SIG-M5 treated with dmso at 0.1 percent for 504 hours (cell line): ENCODE measurements at regions not wholly inside any gene's neighbourhood (a gene's known extent, or its start where the extent isn't known, plus 50 kb on each side); places are given as distances from the start of the nearest gene placed in this dataset.
"Not testable (repeated sequence)": the region's sequence is repeated elsewhere in the genome, so short reads cannot be mapped to it uniquely, and the experiment has no call there.

Source experiments
- DNase-seq: peaks from one replicate; lab custom pipeline; 2025; ENCODE audit not compliant: unreplicated experiment; lab: John Stamatoyannopoulos, UW

GRCh38 chr4:181078196-181078595 lies 1165.0 kb upstream of the TENM3 start:
- DNase-seq: no peak

- no peak for DNase-seq
Measured at GRCh38 chr4:181083757-181084361, 1159.3 kb upstream of the TENM3 start.

- no peak for DNase-seq
Measured at GRCh38 chr4:181085557-181085956, 1157.6 kb upstream of the TENM3 start.

- no peak for DNase-seq
Measured at GRCh38 chr4:181105487-181105886, 1137.7 kb upstream of the TENM3 start.

- DNase-seq: no peak
Measured at GRCh38 chr4:181106398-181106797, 1136.8 kb upstream of the TENM3 start.

- no peak for DNase-seq
Measured at GRCh38 chr4:181108237-181108636, 1135.0 kb upstream of the TENM3 start.

- no peak for DNase-seq
Measured at GRCh38 chr4:181119186-181119585, 1124.0 kb upstream of the TENM3 start.

- DNase-seq: no peak
Measured at GRCh38 chr4:181121733-181122132, 1121.5 kb upstream of the TENM3 start.

- DNase-seq: no peak
Measured at GRCh38 chr4:181127171-181127570, 1116.0 kb upstream of the TENM3 start.

- DNase-seq: not testable (repeated sequence)
Measured at GRCh38 chr4:181130317-181130716, 1112.9 kb upstream of the TENM3 start.

- DNase-seq: no peak
Measured at GRCh38 chr4:181137351-181137750, 1105.9 kb upstream of the TENM3 start.

- no peak for DNase-seq
Measured at GRCh38 chr4:181138116-181138515, 1105.1 kb upstream of the TENM3 start.

GRCh38 chr4:181140037-181140603 lies 1103.1 kb upstream of the TENM3 start:
- no peak for DNase-seq

- peak; percentile 19 for DNase-seq
Measured at GRCh38 chr4:181143250-181143854, 1099.8 kb upstream of the TENM3 start.

- DNase-seq: no peak
Measured at GRCh38 chr4:181146051-181146450, 1097.2 kb upstream of the TENM3 start.

- no peak for DNase-seq
Measured at GRCh38 chr4:181147416-181147951, 1095.7 kb upstream of the TENM3 start.

- DNase-seq: no peak
Measured at GRCh38 chr4:181148470-181148869, 1094.7 kb upstream of the TENM3 start.

- no peak for DNase-seq
Measured at GRCh38 chr4:181150191-181150590, 1093.0 kb upstream of the TENM3 start.

- no peak for DNase-seq
Measured at GRCh38 chr4:181151856-181152255, 1091.3 kb upstream of the TENM3 start.

GRCh38 chr4:181157647-181158046 lies 1085.6 kb upstream of the TENM3 start:
- DNase-seq: no peak

- DNase-seq: no peak
Measured at GRCh38 chr4:181158971-181159370, 1084.2 kb upstream of the TENM3 start.

GRCh38 chr4:181161669-181162068 lies 1081.5 kb upstream of the TENM3 start:
- no peak for DNase-seq
